ENCODE measurements at regions not wholly inside any gene's neighbourhood (a gene's known extent, or its start where the extent isn't known, plus 50 kb on each side); places are given as distances from the start of the nearest gene placed in this dataset.

DNA sequence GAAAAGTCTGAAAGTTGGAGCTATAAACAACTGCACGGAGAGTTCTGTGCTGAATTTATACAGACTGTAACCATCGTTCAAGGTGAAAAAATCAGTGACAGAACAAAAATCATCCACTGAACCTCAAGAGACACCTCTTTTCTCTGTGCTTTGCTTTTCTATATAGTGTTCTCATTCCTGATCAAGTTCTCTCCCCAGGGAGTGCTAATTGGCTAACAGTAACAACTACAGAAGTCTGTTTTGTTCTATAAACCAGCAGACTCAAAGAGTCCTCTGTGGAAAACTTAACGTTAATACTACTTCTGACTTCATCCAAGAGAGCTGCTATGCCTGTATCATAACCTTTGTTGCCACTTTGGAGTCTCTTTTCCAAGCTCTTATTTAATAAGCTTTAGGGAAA, 1388.3 kb upstream of the C9orf72 start:
- no peak for TF ChIP-seq ZNF292 (tag by site-specific recombination; IDR thresholded peaks at IDR 0.05; ENCODE audit: borderline replicate concordance, low read depth)
- TF ChIP-seq, protein P1, sequence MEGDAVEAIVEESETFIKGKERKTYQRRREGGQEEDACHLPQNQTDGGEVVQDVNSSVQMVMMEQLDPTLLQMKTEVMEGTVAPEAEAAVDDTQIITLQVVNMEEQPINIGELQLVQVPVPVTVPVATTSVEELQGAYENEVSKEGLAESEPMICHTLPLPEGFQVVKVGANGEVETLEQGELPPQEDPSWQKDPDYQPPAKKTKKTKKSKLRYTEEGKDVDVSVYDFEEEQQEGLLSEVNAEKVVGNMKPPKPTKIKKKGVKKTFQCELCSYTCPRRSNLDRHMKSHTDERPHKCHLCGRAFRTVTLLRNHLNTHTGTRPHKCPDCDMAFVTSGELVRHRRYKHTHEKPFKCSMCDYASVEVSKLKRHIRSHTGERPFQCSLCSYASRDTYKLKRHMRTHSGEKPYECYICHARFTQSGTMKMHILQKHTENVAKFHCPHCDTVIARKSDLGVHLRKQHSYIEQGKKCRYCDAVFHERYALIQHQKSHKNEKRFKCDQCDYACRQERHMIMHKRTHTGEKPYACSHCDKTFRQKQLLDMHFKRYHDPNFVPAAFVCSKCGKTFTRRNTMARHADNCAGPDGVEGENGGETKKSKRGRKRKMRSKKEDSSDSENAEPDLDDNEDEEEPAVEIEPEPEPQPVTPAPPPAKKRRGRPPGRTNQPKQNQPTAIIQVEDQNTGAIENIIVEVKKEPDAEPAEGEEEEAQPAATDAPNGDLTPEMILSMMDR (tag by site-specific recombination; IDR thresholded peaks at IDR 0.05): no peak
- TF ChIP-seq, protein P2, sequence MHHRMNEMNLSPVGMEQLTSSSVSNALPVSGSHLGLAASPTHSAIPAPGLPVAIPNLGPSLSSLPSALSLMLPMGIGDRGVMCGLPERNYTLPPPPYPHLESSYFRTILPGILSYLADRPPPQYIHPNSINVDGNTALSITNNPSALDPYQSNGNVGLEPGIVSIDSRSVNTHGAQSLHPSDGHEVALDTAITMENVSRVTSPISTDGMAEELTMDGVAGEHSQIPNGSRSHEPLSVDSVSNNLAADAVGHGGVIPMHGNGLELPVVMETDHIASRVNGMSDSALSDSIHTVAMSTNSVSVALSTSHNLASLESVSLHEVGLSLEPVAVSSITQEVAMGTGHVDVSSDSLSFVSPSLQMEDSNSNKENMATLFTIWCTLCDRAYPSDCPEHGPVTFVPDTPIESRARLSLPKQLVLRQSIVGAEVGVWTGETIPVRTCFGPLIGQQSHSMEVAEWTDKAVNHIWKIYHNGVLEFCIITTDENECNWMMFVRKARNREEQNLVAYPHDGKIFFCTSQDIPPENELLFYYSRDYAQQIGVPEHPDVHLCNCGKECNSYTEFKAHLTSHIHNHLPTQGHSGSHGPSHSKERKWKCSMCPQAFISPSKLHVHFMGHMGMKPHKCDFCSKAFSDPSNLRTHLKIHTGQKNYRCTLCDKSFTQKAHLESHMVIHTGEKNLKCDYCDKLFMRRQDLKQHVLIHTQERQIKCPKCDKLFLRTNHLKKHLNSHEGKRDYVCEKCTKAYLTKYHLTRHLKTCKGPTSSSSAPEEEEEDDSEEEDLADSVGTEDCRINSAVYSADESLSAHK (tag by site-specific recombination; IDR thresholded peaks at IDR 0.05): no peak
- TF ChIP-seq OSR2 (tag by site-specific recombination; IDR thresholded peaks at IDR 0.05): no peak
- no peak for TF ChIP-seq TRIM28 (IDR thresholded peaks at IDR 0.05; ENCODE audit: borderline replicate concordance, low read length)
- no peak for TF ChIP-seq ELK4 (IDR thresholded peaks at IDR 0.05; ENCODE audit: borderline replicate concordance, low read depth, low read length)

All from HEK293 (cell line).